ENCODE measurements at regions not wholly inside any gene's neighbourhood (a gene's known extent, or its start where the extent isn't known, plus 50 kb on each side); places are given as distances from the start of the nearest gene placed in this dataset.

- Histone ChIP-seq H3K36me3 (ENCODE audit: insufficient read depth, low read length) (no peaks in the 10 kb centered on the region), H3K27me3 (ENCODE audit: insufficient read depth, low read length) (no peaks in the 10 kb centered on the region), H3K79me2 (ENCODE audit: insufficient read depth, low read length) (no peaks in the 10 kb centered on the region), H3K4me2 (ENCODE audit: low read length) (no peak overlapping the region), H3K9me3 (ENCODE audit: insufficient read depth, low read depth, low read length) (no peaks in the 10 kb centered on the region), H2AFZ (ENCODE audit: low read depth, low read length) (no peak overlapping the region), H4K20me1 (ENCODE audit: insufficient read depth, low read length) (no peaks in the 10 kb centered on the region), H3K4me3 (ENCODE audit: insufficient read depth, low read depth, low read length) (no peak overlapping the region), H3K4me1 (ENCODE audit: insufficient read depth, low read length) (no peaks in the 10 kb centered on the region), H3K9ac (ENCODE audit: low read length) (no peak overlapping the region), H3K27ac (ENCODE audit: low read depth, low read length) (no peak overlapping the region)
- no peaks in the 10 kb centered on the region for H3K27me3 Mint-ChIP-seq (ENCODE audit: low read depth, unreplicated experiment)
- DNase-seq (ENCODE audit: low read depth): no peak
- no peaks in the 10 kb centered on the region for H3K4me1 Mint-ChIP-seq (ENCODE audit: low read depth, unreplicated experiment)
- H3K36me3 Mint-ChIP-seq (ENCODE audit: low read depth, unreplicated experiment): no peaks in the 10 kb centered on the region
- no peaks in the 10 kb centered on the region for H3K9me3 Mint-ChIP-seq (ENCODE audit: unreplicated experiment)
- H3K4me3 Mint-ChIP-seq (ENCODE audit: unreplicated experiment): no peak overlapping the region
- no peak for FAIRE-seq
- no peak for TF ChIP-seq CTCF (IDR thresholded peaks at IDR 0.05; ENCODE audit: insufficient read depth, low read depth, low read length)
- no peak for TF ChIP-seq EZH2 (IDR thresholded peaks at IDR 0.05; ENCODE audit: insufficient read depth, low read length)
- H3K27ac Mint-ChIP-seq (ENCODE audit: unreplicated experiment): no peak overlapping the region
Measured at GRCh38 chr13:54144828-54145227, 1116.2 kb downstream of the OLFM4 start.

- Mint-ChIP-seq H3K36me3 (ENCODE audit: low read depth, unreplicated experiment) (no peaks in the 10 kb centered on the region), H3K27ac (ENCODE audit: unreplicated experiment) (no peak overlapping the region), H3K4me3 (ENCODE audit: unreplicated experiment) (no peak overlapping the region), H3K27me3 (ENCODE audit: low read depth, unreplicated experiment) (no peaks in the 10 kb centered on the region), H3K4me1 (ENCODE audit: low read depth, unreplicated experiment) (no peaks in the 10 kb centered on the region), H3K9me3 (ENCODE audit: unreplicated experiment) (no peaks in the 10 kb centered on the region)
- no peak for DNase-seq (ENCODE audit: low read depth)
- Histone ChIP-seq H3K27me3 (ENCODE audit: insufficient read depth, low read length) (no peaks in the 10 kb centered on the region), H3K4me2 (ENCODE audit: low read length) (no peak overlapping the region), H3K27ac (ENCODE audit: low read depth, low read length) (no peak overlapping the region), H3K36me3 (ENCODE audit: insufficient read depth, low read length) (no peaks in the 10 kb centered on the region), H3K4me3 (ENCODE audit: insufficient read depth, low read depth, low read length) (no peak overlapping the region), H4K20me1 (ENCODE audit: insufficient read depth, low read length) (no peaks in the 10 kb centered on the region), H3K4me1 (ENCODE audit: insufficient read depth, low read length) (no peaks in the 10 kb centered on the region), H2AFZ (ENCODE audit: low read depth, low read length) (no peak overlapping the region), H3K9ac (ENCODE audit: low read length) (no peak overlapping the region), H3K9me3 (ENCODE audit: insufficient read depth, low read depth, low read length) (no peaks in the 10 kb centered on the region), H3K79me2 (ENCODE audit: insufficient read depth, low read length) (no peaks in the 10 kb centered on the region)
- TF ChIP-seq EZH2 (IDR thresholded peaks at IDR 0.05; ENCODE audit: insufficient read depth, low read length) (no peak), CTCF (IDR thresholded peaks at IDR 0.05; ENCODE audit: insufficient read depth, low read depth, low read length) (no peak)
- FAIRE-seq: no peak
Measured at GRCh38 chr13:54150851-54151250, 1122.2 kb downstream of the OLFM4 start.

GRCh38 chr13:54162069-54162468, 1133.5 kb downstream of the OLFM4 start:
- H3K4me1 Mint-ChIP-seq (ENCODE audit: low read depth, unreplicated experiment): no peaks in the 10 kb centered on the region
- no peak overlapping the region for H3K27ac ChIP-seq (ENCODE audit: low read depth, low read length)
- no peaks in the 10 kb centered on the region for H4K20me1 ChIP-seq (ENCODE audit: insufficient read depth, low read length)
- no peak overlapping the region for H3K9ac ChIP-seq (ENCODE audit: low read length)
- no peak overlapping the region for H3K4me3 Mint-ChIP-seq (ENCODE audit: unreplicated experiment)
- no peak overlapping the region for H2AFZ ChIP-seq (ENCODE audit: low read depth, low read length)
- no peaks in the 10 kb centered on the region for H3K9me3 ChIP-seq (ENCODE audit: insufficient read depth, low read depth, low read length)
- FAIRE-seq: no peak
- no peaks in the 10 kb centered on the region for H3K79me2 ChIP-seq (ENCODE audit: insufficient read depth, low read length)
- H3K27me3 Mint-ChIP-seq (ENCODE audit: low read depth, unreplicated experiment): no peaks in the 10 kb centered on the region
- no peak overlapping the region for H3K4me2 ChIP-seq (ENCODE audit: low read length)
- H3K4me3 ChIP-seq (ENCODE audit: insufficient read depth, low read depth, low read length): no peak overlapping the region
- no peaks in the 10 kb centered on the region for H3K9me3 Mint-ChIP-seq (ENCODE audit: unreplicated experiment)
- TF ChIP-seq CTCF (IDR thresholded peaks at IDR 0.05; ENCODE audit: insufficient read depth, low read depth, low read length) (no peak), EZH2 (IDR thresholded peaks at IDR 0.05; ENCODE audit: insufficient read depth, low read length) (no peak)
- no peak for DNase-seq (ENCODE audit: low read depth)
- H3K27me3 ChIP-seq (ENCODE audit: insufficient read depth, low read length): no peaks in the 10 kb centered on the region
- H3K27ac Mint-ChIP-seq (ENCODE audit: unreplicated experiment): no peak overlapping the region
- H3K36me3 Mint-ChIP-seq (ENCODE audit: low read depth, unreplicated experiment): no peaks in the 10 kb centered on the region
- H3K4me1 ChIP-seq (ENCODE audit: insufficient read depth, low read length): no peaks in the 10 kb centered on the region
- H3K36me3 ChIP-seq (ENCODE audit: insufficient read depth, low read length): no peaks in the 10 kb centered on the region

All from astrocyte (in vitro differentiated cells and primary cell).